Ishikawa (cell line): ENCODE measurements at regions not wholly inside any gene's neighbourhood (a gene's known extent, or its start where the extent isn't known, plus 50 kb on each side); places are given as distances from the start of the nearest gene placed in this dataset.

Experiments
- CEBPB ChIP-seq: IDR thresholded peaks from 2 replicates; pipeline ENCODE4 v1.6.1; 2012
- CREB1 ChIP-seq: IDR thresholded peaks from 2 replicates; pipeline ENCODE4 v1.6.1; 2012; ENCODE audit warnings: low read depth
- EGR1 ChIP-seq: IDR thresholded peaks from 2 replicates; pipeline ENCODE4 v1.6.1; 2012
- EP300 ChIP-seq: IDR thresholded peaks from 2 replicates; pipeline ENCODE4 v1.6.1; 2012; ENCODE audit warnings: borderline replicate concordance
- FOXM1 ChIP-seq: IDR thresholded peaks from 2 replicates; pipeline ENCODE4 v1.6.1; 2012; ENCODE audit warnings: low read depth, borderline replicate concordance
- MAX ChIP-seq: IDR thresholded peaks from 2 replicates; pipeline ENCODE4 v1.6.1; 2012
- NFIC ChIP-seq: IDR thresholded peaks from 2 replicates; pipeline ENCODE4 v1.6.1; 2012
- RAD21 ChIP-seq: IDR thresholded peaks from 2 replicates; pipeline ENCODE4 v1.6.1; 2012; ENCODE audit warnings: low read depth
- REST ChIP-seq: IDR thresholded peaks from 2 replicates; pipeline ENCODE4 v1.6.1; 2012; ENCODE audit warnings: low read depth, mild to moderate bottlenecking
- TAF1 ChIP-seq: IDR thresholded peaks from 2 replicates; pipeline ENCODE4 v1.6.1; 2012; ENCODE audit warnings: low read depth, mild to moderate bottlenecking
- TCF12 ChIP-seq: IDR thresholded peaks from 2 replicates; pipeline ENCODE4 v1.6.1; 2012; ENCODE audit warnings: low read depth
- TEAD4 ChIP-seq: IDR thresholded peaks from 2 replicates; pipeline ENCODE4 v1.6.1; 2012
- YY1 ChIP-seq: IDR thresholded peaks from 2 replicates; pipeline ENCODE4 v1.6.1; 2012; ENCODE audit warnings: low read depth
- ZBTB7A ChIP-seq: IDR thresholded peaks from 2 replicates; pipeline ENCODE4 v1.6.1; 2012; ENCODE audit warnings: low read depth
- TF ChIP-seq, protein P1 (sequence below): IDR thresholded peaks from 2 replicates; pipeline ENCODE4 v1.6.1; 2012

DNA sequence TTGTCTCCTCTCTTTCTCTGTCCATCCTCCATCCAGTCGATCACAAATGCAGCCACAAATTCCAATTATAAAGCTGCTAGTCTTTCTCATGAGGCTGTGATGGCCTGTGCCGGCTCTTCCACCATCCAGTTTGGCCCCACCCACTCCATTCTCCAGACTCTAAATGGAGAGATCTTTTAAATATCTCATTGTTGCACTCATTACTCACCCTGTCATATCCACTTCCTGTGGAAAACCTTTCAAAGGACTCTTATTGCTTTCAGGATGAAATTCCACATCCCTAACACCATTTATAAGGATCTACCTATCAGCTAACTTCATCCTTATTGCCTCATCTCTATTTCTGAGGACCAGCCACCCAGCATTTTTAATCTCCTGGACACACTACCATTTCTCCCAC lies 70.6 kb downstream of the NRN1 start:
- TF ChIP-seq REST = no peak
- TF ChIP-seq YY1 = no peak
- no peak for TF ChIP-seq TEAD4
- no peak for TF ChIP-seq TAF1
- TF ChIP-seq ZBTB7A = no peak
- no peak for TF ChIP-seq NFIC
- TF ChIP-seq RAD21 = no peak
- no peak for TF ChIP-seq TCF12
- no peak for TF ChIP-seq CEBPB
- TF ChIP-seq, protein P1, sequence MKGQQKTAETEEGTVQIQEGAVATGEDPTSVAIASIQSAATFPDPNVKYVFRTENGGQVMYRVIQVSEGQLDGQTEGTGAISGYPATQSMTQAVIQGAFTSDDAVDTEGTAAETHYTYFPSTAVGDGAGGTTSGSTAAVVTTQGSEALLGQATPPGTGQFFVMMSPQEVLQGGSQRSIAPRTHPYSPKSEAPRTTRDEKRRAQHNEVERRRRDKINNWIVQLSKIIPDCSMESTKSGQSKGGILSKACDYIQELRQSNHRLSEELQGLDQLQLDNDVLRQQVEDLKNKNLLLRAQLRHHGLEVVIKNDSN = no peak
- no peak for TF ChIP-seq FOXM1
- TF ChIP-seq CREB1 = no peak
- no peak for TF ChIP-seq MAX
- no peak for TF ChIP-seq EGR1

DNA sequence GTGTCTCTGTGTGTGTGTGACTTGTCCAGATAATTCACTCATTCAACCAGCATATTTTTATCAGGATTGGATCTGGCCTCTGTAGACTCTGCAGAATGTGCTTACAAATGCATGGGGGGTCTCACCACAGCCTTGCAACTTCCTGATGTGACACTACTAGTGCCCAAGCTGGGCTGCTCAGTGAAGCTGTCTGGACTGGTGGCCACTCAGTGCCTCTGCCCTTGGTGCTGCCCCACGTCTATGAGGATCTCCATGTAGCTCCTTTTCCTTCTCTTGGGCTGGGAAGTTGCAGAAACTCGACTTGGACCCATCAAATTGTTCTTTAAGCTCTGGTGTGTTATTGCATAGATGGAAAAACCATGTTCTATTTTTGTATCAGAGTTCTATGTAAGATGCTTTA lies 75.8 kb downstream of the NRN1 start:
- TF ChIP-seq EP300 = no peak
- TF ChIP-seq CEBPB = no peak
- TF ChIP-seq RAD21 = no peak
- TF ChIP-seq ZBTB7A = no peak
- no peak for TF ChIP-seq TEAD4
- peak; percentile 55; the same call in 1 of the 2 replicates for TF ChIP-seq REST

DNA sequence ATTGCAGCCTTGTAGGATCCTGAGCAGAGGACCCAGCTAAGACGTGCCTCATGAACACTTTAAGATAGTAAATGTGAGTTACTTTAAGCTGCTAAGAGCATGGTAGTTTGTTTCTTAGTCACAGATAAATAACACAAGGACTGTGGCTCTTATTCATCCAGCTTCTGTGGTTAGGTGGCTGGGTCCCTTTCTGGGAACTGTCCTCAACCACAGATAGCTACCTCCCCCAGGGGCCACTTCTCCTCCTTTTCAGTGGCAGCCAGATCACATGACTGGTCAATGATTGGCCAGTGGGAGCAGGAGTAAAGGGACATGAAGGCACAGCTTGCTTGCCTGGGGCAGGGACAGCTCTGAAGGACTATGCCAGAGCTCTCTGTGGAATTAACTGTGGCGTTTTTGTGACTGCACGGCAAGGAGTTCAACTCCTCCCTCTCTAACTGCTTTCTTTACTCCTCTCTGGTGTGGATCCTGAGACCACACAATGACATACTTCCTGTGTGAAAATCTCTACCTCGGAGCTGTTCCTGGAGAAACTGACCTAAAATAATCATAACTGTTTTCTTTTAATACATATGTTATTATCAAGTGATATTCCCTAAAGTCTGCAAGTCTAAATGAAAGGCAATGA lies 76.5 kb downstream of the NRN1 start:
- no peak for TF ChIP-seq EGR1
- no peak for TF ChIP-seq YY1
- TF ChIP-seq CEBPB = no peak
- TF ChIP-seq TCF12 = no peak
- no peak for TF ChIP-seq RAD21
- TF ChIP-seq TAF1 = no peak
- no peak for TF ChIP-seq MAX
- TF ChIP-seq ZBTB7A = no peak
- TF ChIP-seq CREB1 = no peak
- no peak for TF ChIP-seq NFIC
- TF ChIP-seq FOXM1 = no peak
- TF ChIP-seq EP300 = no peak
- TF ChIP-seq REST = no peak

GRCh38 chr6:5923840-5924239 lies 82.9 kb downstream of the NRN1 start:
- TF ChIP-seq FOXM1 (no peak), NFIC (no peak), REST (no peak), RAD21 (no peak), EP300 (no peak), TEAD4 (no peak), EGR1 (no peak), ZBTB7A (no peak), TAF1 (no peak), CREB1 (no peak), MAX (no peak), CEBPB (no peak), YY1 (no peak), TCF12 (no peak)
- TF ChIP-seq, protein P1 = no peak
